ENCODE measurements at regions not wholly inside any gene's neighbourhood (a gene's known extent, or its start where the extent isn't known, plus 50 kb on each side); places are given as distances from the start of the nearest gene placed in this dataset.
A peak's percentile ranks its signal among the peaks of the same experiment; 100 is the strongest.

- TF ChIP-seq OSR1 (CRISPR knock-in tag; IDR thresholded peaks at IDR 0.05) (no peak), ESRRG (CRISPR knock-in tag; IDR thresholded peaks at IDR 0.05) (no peak), CSRNP3 (CRISPR knock-in tag; IDR thresholded peaks at IDR 0.05) (no peak), ZFP30 (CRISPR knock-in tag; IDR thresholded peaks at IDR 0.05) (no peak), ISL1 (CRISPR knock-in tag; IDR thresholded peaks at IDR 0.05) (no peak), PPARA (CRISPR knock-in tag; IDR thresholded peaks at IDR 0.05; ENCODE audit: borderline replicate concordance) (no peak), GLIS3 (CRISPR knock-in tag; IDR thresholded peaks at IDR 0.05) (no peak), ZFP3 (CRISPR knock-in tag; IDR thresholded peaks at IDR 0.05) (no peak), ZNF70 (CRISPR knock-in tag; IDR thresholded peaks at IDR 0.05) (no peak), CSDC2 (CRISPR knock-in tag; IDR thresholded peaks at IDR 0.05) (no peak), POU6F1 (CRISPR knock-in tag; IDR thresholded peaks at IDR 0.05; ENCODE audit: borderline replicate concordance, low read depth) (no peak), ZNF8 (CRISPR knock-in tag; IDR thresholded peaks at IDR 0.05) (no peak), PATZ1 (CRISPR knock-in tag; IDR thresholded peaks at IDR 0.05; ENCODE audit: borderline replicate concordance) (no peak), SNAI2 (CRISPR knock-in tag; IDR thresholded peaks at IDR 0.05) (no peak), ARNTL (CRISPR knock-in tag; IDR thresholded peaks at IDR 0.05; ENCODE audit: borderline replicate concordance, low read depth) (no peak), RARB (CRISPR knock-in tag; IDR thresholded peaks at IDR 0.05) (no peak), TCF4 (CRISPR knock-in tag; IDR thresholded peaks at IDR 0.05; ENCODE audit: borderline replicate concordance) (no peak), TSHZ2 (CRISPR knock-in tag; IDR thresholded peaks at IDR 0.05) (no peak)
- peak; percentile 84 for ATAC-seq
These were observed 108.9 kb upstream of the PLEKHG7 start for GRCh38 chr12:92593734-92594402.

- no peak for ATAC-seq
- TF ChIP-seq OSR1 (CRISPR knock-in tag; IDR thresholded peaks at IDR 0.05) = no peak
- no peak for TF ChIP-seq TSHZ2 (CRISPR knock-in tag; IDR thresholded peaks at IDR 0.05)
- no peak for TF ChIP-seq SNAI2 (CRISPR knock-in tag; IDR thresholded peaks at IDR 0.05)
- no peak for TF ChIP-seq ZFP30 (CRISPR knock-in tag; IDR thresholded peaks at IDR 0.05)
- no peak for TF ChIP-seq ARNTL (CRISPR knock-in tag; IDR thresholded peaks at IDR 0.05; ENCODE audit: borderline replicate concordance, low read depth)
- TF ChIP-seq ZFP3 (CRISPR knock-in tag; IDR thresholded peaks at IDR 0.05) = no peak
- no peak for TF ChIP-seq PPARA (CRISPR knock-in tag; IDR thresholded peaks at IDR 0.05; ENCODE audit: borderline replicate concordance)
- TF ChIP-seq RARB (CRISPR knock-in tag; IDR thresholded peaks at IDR 0.05) = no peak
- no peak for TF ChIP-seq CREB5 (CRISPR knock-in tag; IDR thresholded peaks at IDR 0.05; ENCODE audit: low read depth)
- no peak for TF ChIP-seq ISL1 (CRISPR knock-in tag; IDR thresholded peaks at IDR 0.05)
These were observed 117.6 kb upstream of the PLEKHG7 start for GRCh38 chr12:92585115-92585727.

Data from SK-N-SH treated with all-trans-retinoic acid at 6 μM for 48 hours (cell line).